K562 (cell line): ENCODE measurements at regions not wholly inside any gene's neighbourhood (a gene's known extent, or its start where the extent isn't known, plus 50 kb on each side); places are given as distances from the start of the nearest gene placed in this dataset.

Source experiments
- TF ChIP-seq, protein P1 (sequence below): fragments of 450-650 bp; IDR thresholded peaks from 2 replicates; pipeline ENCODE4 v1.6.1; 2016; ENCODE audit warnings: low read depth

DNA sequence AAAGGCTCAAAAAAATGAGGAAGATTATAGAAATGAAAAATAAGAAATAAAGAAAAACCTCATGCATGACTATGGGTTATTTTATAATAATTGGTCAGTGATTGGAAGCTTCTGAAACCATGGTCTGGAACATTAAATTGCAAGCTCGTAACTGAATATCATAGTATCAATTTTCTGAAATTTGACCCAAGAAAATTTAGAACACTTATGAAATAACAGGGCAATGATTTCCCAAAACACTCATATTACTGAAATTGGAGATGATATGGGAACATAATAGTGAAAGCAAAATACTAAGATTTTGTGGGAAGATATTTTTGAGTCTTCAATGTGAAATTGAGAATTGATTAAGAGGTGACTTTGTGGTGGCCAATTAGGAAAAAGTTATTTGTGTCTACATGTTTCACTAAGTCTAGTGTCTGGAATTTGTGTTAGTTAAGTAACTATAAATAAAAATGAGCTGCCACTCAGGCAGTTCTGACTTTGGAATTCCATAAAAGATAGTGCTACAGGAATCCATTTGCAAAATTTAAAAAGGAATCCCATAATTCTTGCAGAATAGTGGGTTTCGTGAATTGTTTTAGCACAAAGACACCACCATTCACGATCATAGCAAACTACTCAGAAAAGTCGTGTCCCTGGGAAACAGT is 603.0 kb downstream of the LMO7 start (continued):
- TF ChIP-seq, protein P1, sequence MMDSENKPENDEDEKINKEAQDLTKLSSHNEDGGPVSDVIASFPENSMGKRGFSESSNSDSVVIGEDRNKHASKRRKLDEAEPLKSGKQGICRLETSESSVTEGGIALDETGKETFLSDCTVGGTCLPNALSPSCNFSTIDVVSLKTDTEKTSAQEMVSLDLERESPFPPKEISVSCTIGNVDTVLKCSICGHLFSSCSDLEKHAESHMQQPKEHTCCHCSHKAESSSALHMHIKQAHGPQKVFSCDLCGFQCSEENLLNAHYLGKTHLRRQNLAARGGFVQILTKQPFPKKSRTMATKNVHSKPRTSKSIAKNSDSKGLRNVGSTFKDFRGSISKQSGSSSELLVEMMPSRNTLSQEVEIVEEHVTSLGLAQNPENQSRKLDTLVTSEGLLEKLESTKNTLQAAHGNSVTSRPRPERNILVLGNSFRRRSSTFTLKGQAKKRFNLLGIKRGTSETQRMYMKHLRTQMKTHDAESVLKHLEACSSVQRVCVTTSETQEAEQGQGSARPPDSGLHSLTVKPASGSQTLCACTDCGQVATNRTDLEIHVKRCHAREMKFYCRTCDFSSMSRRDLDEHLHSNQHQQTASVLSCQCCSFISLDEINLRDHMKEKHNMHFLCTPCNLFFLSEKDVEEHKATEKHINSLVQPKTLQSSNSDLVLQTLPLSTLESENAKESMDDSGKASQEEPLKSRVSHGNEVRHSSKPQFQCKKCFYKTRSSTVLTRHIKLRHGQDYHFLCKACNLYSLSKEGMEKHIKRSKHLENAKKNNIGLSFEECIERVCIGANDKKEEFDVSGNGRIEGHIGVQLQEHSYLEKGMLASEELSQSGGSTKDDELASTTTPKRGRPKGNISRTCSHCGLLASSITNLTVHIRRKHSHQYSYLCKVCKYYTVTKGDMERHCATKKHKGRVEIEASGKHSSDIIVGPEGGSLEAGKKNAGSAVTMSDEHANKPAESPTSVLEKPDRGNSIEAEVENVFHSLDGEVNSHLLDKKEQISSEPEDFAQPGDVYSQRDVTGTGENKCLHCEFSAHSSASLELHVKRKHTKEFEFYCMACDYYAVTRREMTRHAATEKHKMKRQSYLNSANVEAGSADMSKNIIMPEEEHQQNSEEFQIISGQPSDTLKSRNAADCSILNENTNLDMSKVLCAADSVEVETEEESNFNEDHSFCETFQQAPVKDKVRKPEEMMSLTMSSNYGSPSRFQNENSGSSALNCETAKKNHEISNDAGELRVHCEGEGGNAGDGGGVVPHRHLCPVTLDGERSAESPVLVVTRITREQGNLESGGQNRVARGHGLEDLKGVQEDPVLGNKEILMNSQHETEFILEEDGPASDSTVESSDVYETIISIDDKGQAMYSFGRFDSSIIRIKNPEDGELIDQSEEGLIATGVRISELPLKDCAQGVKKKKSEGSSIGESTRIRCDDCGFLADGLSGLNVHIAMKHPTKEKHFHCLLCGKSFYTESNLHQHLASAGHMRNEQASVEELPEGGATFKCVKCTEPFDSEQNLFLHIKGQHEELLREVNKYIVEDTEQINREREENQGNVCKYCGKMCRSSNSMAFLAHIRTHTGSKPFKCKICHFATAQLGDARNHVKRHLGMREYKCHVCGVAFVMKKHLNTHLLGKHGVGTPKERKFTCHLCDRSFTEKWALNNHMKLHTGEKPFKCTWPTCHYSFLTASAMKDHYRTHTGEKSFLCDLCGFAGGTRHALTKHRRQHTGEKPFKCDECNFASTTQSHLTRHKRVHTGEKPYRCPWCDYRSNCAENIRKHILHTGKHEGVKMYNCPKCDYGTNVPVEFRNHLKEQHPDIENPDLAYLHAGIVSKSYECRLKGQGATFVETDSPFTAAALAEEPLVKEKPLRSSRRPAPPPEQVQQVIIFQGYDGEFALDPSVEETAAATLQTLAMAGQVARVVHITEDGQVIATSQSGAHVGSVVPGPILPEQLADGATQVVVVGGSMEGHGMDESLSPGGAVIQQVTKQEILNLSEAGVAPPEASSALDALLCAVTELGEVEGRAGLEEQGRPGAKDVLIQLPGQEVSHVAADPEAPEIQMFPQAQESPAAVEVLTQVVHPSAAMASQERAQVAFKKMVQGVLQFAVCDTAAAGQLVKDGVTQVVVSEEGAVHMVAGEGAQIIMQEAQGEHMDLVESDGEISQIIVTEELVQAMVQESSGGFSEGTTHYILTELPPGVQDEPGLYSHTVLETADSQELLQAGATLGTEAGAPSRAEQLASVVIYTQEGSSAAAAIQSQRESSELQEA: no peak
